MG63 (cell line): ENCODE measurements at regions not wholly inside any gene's neighbourhood (a gene's known extent, or its start where the extent isn't known, plus 50 kb on each side); places are given as distances from the start of the nearest gene placed in this dataset.
"Not testable (repeated sequence)": the region's sequence is repeated elsewhere in the genome, so short reads cannot be mapped to it uniquely, and the experiment has no call there.

ENCODE experiments used
- DNase-seq: peaks from one replicate; pipeline ENCODE4 v3.0.0-alpha.2; 2020
- H3K27me3 ChIP-seq: fragments of 250-450 bp; sonication (Bioruptor Pico); 2 replicates; pipeline ENCODE4 v1.5.1; 2020; ENCODE audit warnings: mild to moderate bottlenecking, moderate library complexity
- H3K36me3 ChIP-seq: fragments of 250-450 bp; sonication (Bioruptor Pico); 2 replicates; pipeline ENCODE4 v1.5.1; 2020; ENCODE audit warnings: mild to moderate bottlenecking, moderate library complexity
- H3K4me3 ChIP-seq: fragments of 250-450 bp; sonication (Bioruptor Pico); 2 replicates; pipeline ENCODE4 v1.5.1; 2020; ENCODE audit warnings: mild to moderate bottlenecking, moderate library complexity
- H3K9me3 ChIP-seq: fragments of 250-450 bp; sonication (Bioruptor Pico); 2 replicates; pipeline ENCODE4 v1.5.1; 2020; ENCODE audit warnings: mild to moderate bottlenecking, moderate library complexity

DNA sequence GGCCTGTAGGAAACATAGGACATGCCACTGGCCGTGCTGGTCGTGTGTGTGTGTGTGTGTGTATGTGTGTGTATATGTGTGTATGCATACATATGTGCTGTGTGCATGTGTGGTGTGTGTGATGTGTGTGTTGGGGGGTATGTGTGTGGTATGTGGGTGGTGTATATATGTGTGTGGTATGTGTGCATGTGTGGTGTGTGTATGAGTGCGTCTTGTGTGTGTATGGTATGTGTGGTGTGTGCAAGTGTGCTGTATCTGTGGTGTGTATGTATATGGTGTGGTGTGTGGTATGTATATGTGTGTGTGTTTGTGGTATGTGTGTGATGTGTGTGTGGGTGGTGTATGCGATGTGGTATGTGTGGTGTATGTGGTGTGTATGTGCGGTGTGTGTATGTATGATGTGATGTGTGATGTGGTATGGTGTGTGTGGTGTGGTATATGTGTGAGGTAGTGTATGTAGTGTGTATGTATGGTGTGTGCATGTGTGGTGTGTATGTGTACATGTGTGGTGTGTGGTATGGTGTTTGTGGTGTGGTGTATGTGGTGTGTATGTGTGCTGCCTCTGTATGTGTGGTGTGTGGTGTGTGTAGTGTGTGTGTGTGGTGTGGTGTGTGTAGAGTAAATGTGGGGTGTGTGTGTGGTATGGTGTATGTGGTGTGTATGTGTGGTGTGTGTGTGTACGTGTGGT lies 120.8 kb upstream of the CACHD1 start:
- H3K27me3 ChIP-seq = no peaks in the 10 kb centered on the region
- no peak overlapping the region for H3K4me3 ChIP-seq
- H3K36me3 ChIP-seq = no peaks in the 10 kb centered on the region
- H3K9me3 ChIP-seq = no peaks in the 10 kb centered on the region
- no peak for DNase-seq

DNA sequence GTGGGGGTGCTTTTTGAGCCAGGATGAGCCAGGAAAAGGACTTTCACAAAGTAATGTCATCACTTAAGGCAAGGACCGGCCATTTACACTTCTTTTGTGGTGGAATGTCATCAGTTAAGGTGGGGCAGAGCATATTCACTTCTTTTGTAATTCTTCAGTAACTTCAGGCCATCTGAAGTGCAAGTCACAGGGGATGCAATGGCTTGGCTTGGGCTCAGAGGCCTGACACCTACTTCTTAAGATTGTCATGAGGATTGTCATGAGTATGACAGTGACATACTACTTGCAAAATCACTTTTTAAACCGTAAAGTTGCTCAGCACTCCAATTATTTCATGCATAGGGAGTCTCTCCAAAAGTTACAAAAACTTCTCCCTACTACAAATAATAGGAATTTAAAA lies 114.4 kb upstream of the CACHD1 start:
- DNase-seq, H3K27me3 ChIP-seq, H3K36me3 ChIP-seq, H3K4me3 ChIP-seq, H3K9me3 ChIP-seq: not testable (repeated sequence)

DNA sequence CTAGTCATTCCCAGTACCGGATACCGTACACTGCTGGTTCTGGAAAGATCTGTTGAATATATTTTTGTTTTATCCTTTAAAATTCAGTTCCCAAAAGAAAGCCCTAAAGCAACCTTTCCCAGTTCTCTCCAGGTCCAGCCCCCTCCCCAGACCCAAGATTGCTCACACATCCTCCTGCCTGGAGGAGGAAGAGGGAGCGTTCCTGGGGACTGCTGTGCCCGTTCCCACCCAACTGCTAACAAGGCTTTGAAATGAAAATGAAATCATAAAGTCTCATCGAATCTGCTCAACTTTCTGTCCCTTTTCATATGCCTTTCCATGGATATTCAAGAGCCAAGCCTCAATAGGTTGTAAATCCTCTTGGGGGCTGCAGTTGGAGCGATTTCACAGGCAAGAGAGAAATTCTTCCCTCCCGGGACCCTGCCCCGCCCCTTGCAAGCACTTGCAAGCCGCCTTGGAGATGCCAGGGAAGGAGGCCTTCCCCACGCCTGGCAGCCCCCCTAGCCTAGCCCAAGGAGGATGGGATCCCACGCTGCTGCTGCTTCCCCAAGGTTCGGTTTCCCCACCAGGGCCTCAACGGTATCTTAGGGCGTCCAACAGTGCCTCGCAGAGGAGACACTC lies 113.2 kb upstream of the CACHD1 start:
- H3K36me3 ChIP-seq = no peaks in the 10 kb centered on the region
- DNase-seq = no peak
- H3K4me3 ChIP-seq = no peak overlapping the region
- no peaks in the 10 kb centered on the region for H3K27me3 ChIP-seq
- no peaks in the 10 kb centered on the region for H3K9me3 ChIP-seq

DNA sequence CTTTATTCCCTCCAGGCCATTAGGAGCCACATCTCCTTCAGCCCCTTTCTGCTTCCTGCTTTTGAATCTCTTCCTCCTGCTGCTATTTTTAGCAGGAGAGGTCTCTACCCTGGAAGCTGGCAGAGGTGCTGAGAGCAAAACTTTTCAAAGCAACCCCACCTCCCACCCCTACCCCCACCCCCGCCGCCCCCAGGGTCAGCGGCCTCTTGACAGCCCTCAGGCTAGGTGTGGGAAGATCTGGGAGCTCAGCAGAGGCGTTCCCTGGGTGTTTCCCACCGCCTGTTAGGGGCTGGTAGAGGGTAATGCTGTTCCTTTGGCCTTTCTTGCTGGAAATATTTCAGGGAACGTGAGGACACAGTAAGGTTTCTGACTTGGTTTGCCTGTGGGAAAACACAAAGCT lies 112.5 kb upstream of the CACHD1 start:
- no peak for DNase-seq
- Histone ChIP-seq H3K9me3 (no peaks in the 10 kb centered on the region), H3K27me3 (no peaks in the 10 kb centered on the region), H3K36me3 (no peaks in the 10 kb centered on the region), H3K4me3 (no peak overlapping the region)

DNA sequence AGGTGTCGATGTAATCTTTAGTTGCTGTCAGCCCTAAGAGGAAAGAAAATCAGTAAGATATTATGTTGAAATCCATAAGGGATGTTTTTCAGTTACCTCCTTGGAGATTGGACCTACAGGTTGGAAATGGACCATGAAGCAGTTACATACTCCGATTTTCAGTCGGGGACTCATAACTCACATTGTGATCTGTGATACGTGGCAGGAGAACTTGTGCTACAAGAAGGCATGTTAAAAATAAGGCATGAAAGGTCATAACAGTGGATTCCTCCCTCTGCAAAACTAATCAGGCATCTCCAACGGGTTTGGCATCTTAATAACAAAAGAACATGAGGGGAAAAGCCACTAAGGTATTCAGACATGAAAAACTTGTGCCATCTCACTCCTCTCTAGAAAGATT lies 111.2 kb upstream of the CACHD1 start:
- no peak for DNase-seq
- Histone ChIP-seq H3K27me3 (no peaks in the 10 kb centered on the region), H3K4me3 (no peak overlapping the region), H3K36me3 (no peaks in the 10 kb centered on the region), H3K9me3 (no peaks in the 10 kb centered on the region)

DNA sequence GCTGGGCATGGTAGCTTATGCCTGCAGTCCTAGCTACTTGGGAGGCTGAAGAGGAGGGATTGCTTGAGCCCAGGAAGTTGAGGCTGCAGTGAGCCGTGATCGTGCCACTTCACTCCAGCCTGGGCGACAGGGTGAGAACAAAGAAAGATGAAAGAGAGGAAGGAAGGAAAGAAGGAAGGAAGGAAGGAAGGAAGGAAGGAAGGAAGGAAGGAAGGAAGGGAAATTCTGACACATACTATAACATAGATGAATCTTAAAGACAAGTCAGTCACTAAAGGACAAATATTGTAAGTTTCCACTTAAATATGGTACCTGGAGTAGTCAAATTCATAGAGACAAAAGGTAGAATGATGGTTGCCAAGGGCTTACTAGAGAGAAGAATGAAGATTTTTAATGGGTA lies 108.0 kb upstream of the CACHD1 start:
- H3K9me3 ChIP-seq = no peaks in the 10 kb centered on the region
- no peak overlapping the region for H3K4me3 ChIP-seq
- H3K27me3 ChIP-seq = no peaks in the 10 kb centered on the region
- DNase-seq = no peak
- H3K36me3 ChIP-seq = no peaks in the 10 kb centered on the region

DNA sequence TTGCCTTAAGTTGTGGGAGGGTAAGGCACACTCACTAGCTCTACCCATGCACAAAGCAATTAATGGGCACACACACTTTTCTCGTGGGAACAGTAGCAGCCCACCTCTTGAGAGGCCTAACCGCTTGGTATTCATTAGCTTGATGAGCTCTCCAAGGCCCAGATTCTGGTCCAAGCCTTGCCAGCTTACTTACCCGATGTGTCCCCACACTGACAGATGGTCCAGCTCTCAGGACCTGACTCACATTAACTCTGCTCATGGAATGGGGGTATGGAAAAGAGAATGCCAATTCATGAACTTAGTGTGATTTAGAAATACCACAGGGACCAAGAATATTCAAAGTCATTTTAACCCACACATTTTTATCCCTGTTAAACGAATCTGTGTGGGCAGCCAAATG lies 106.8 kb upstream of the CACHD1 start:
- H3K27me3 ChIP-seq = no peaks in the 10 kb centered on the region
- H3K36me3 ChIP-seq = no peaks in the 10 kb centered on the region
- H3K4me3 ChIP-seq = no peak overlapping the region
- H3K9me3 ChIP-seq = no peaks in the 10 kb centered on the region
- no peak for DNase-seq

DNA sequence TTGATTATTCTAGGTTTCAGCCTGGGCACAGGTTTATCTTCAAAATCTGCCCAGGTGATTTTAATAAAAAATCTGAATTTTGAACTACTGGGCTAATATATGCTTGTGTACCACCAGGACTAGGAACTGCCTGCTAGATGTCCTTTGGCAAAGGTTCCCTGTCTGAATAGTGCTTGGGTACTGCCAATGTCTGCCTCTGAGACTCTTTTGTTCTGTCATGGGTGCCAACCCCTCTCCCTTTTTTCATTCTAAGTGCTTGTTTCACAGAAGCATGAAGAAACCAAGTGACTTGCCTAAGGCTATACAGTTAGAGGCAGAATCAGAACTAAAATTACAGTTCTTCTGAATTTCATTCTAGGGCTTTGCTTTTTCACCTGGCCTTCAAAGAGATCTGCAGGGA lies 106.3 kb upstream of the CACHD1 start:
- Histone ChIP-seq H3K9me3 (no peaks in the 10 kb centered on the region), H3K4me3 (no peak overlapping the region), H3K36me3 (no peaks in the 10 kb centered on the region), H3K27me3 (no peaks in the 10 kb centered on the region)
- DNase-seq = no peak

DNA sequence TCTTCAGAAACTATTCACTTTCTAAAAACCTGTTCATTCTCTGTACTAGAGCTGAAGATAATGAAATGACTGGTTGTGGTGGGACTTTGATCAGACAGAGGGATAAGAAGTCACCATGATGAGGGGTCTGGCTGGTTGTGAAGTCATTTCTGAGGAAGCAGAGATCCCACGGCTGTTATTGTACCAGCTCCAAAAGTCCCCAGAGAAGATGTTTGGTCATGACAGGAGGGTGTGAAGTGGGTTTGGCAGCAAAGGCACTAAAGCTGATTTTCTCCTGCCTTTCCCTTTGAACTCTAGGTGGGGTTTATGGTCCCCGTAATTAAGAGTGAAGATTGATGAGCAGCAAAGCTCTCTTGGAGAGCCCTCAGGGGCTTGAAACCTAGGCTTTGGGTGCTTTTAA lies 103.1 kb upstream of the CACHD1 start:
- H3K36me3 ChIP-seq = no peaks in the 10 kb centered on the region
- no peaks in the 10 kb centered on the region for H3K27me3 ChIP-seq
- H3K9me3 ChIP-seq = no peaks in the 10 kb centered on the region
- H3K4me3 ChIP-seq = no peak overlapping the region
- no peak for DNase-seq

DNA sequence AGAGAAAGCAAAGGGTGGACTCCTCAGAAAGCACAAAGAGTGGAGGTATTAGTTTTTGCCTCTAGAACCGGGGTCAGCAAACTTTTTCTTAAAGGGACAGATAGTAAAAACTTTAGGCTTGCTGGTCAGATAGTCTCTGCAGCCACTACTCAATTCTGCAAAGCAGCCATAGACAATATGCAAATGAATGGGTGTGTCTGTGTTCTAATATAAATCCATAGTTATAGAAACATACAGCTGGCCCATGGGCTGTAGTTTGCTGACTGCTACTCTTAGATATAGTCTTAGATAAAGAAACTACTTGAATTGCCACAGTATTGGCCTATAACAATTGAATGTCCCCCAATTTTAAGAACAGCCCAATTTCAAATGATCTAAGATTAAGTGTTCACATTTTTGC lies 101.6 kb upstream of the CACHD1 start:
- no peaks in the 10 kb centered on the region for H3K9me3 ChIP-seq
- no peaks in the 10 kb centered on the region for H3K27me3 ChIP-seq
- H3K36me3 ChIP-seq = no peaks in the 10 kb centered on the region
- H3K4me3 ChIP-seq = no peak overlapping the region
- DNase-seq = no peak

DNA sequence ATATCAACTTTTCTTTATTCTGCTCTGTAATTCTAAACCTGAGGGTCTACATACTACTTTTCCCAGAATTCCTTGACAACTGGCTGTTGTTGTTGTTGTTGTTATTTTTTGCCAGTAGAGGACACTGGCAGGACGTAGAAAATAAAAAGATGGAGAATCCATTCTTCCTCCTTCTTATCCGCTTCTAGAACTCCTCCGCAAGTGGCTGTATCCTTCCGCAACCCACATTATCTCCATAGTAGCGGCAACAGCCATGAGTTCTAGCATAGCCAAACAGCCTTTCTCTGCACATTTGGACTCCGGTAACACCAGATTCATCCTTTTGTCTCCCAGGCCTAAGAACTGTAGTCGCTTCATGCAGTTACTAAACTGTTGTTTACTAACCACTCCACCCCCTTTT lies 91.1 kb upstream of the CACHD1 start:
- no peaks in the 10 kb centered on the region for H3K36me3 ChIP-seq
- H3K4me3 ChIP-seq = no peak overlapping the region
- DNase-seq = no peak
- no peaks in the 10 kb centered on the region; the same call in 1 of the 2 replicates for H3K27me3 ChIP-seq
- no peaks in the 10 kb centered on the region for H3K9me3 ChIP-seq

DNA sequence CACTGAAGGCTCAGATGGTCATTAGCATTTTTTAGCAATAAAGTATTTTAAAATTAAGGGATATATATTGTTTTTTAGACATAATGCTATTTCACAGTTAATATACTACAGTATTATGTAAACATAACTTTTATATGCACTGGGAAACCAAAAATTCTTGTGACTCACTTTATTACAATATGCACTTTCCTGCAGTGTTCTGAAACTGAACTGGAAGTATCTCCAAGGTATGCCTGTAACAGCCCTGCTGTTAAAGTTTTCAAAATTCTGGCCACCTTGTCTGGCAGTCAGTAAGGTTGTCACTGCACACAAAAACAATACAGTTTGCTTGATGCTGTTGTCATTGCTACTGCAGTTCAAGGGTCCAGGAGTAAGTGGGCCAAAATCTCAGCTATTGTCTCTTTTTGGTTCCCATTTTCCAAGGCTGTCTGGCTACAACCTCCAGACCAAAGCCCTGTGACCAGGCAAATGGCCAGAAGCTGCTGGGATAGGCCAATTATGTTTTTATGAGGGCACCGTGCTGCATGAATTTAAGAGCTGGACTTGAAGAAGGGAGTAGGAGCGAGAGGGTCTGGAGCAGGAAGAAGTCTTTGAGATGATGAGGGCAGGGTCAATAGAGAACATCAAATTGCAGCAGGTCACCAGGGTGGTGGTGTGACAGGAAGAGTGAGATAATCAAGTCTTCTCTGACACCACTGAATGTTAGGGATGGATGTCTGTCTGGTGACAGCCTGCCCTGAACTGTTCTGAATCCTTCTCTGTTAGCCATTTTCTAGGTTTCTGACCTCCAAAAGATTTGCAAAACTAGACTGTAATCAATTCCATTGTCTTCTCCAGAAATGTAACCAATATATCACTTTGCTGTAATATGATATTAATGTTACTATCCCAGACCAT lies 82.3 kb upstream of the CACHD1 start:
- no peaks in the 10 kb centered on the region for H3K27me3 ChIP-seq
- H3K4me3 ChIP-seq = no peak overlapping the region
- H3K9me3 ChIP-seq = no peaks in the 10 kb centered on the region
- peak; percentile 9 for DNase-seq
- H3K36me3 ChIP-seq = no peaks in the 10 kb centered on the region

DNA sequence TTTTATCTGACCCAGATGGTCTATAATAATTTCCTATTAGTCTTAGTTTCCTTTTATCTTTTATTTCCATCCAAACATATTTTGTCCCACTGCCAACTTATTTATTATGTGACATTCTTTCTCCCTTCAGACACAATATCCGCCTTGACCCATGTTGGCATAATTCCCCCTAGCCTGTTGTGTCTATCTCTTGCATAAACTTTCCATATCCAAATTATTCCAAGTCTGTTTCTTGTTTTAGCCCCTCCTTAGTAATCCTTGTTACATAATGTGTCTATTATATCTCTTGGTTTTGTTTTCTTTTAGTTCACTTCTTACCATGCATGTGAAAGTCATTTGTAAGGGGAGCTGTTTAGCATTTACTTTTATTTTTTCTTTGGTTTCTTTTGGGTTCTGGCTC lies 81.6 kb upstream of the CACHD1 start:
- Histone ChIP-seq H3K9me3 (no peaks in the 10 kb centered on the region), H3K4me3 (no peak overlapping the region), H3K27me3 (no peaks in the 10 kb centered on the region), H3K36me3 (no peaks in the 10 kb centered on the region)
- no peak for DNase-seq

DNA sequence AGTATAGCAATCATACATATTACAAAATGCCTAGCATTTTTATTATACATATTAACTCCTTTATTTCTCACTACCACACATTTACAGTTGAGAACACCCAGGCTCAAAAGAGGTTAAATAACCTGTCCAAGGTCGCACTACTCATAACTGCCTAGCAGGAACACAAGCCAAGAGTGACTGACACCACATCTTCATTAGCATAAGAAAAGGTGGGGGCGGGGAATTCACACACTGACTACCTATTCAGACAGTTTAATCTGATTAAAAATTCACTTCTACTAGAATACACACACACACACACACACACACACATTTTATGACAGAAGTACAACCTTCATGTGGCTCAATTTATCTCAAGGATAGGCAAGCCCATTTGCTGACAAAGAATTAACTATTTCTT lies 77.8 kb upstream of the CACHD1 start:
- Histone ChIP-seq H3K9me3 (no peaks in the 10 kb centered on the region), H3K27me3 (no peaks in the 10 kb centered on the region), H3K36me3 (no peaks in the 10 kb centered on the region), H3K4me3 (no peak overlapping the region)
- no peak for DNase-seq

DNA sequence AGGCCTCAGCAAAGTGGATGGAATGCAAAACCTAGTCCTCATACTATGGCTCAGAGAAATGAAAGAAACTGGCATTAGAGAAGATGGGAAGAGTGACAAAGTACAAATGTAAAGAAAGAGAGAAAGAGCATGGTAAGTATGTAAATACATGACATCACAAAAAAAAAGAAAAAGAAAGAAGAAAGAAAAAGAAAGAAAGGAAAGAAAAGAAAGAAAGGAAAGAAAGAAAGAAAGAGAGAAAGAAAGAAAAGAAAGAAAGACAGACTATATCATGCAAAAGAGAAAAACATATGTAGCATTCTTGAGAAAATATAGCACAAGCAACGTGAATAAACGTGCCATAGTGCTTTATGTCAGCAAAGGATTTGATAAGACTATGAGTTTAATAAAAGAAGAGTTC lies 76.1 kb upstream of the CACHD1 start:
- Histone ChIP-seq H3K36me3 (no peaks in the 10 kb centered on the region), H3K4me3 (no peak overlapping the region), H3K27me3 (no peaks in the 10 kb centered on the region), H3K9me3 (no peaks in the 10 kb centered on the region)
- no peak for DNase-seq

DNA sequence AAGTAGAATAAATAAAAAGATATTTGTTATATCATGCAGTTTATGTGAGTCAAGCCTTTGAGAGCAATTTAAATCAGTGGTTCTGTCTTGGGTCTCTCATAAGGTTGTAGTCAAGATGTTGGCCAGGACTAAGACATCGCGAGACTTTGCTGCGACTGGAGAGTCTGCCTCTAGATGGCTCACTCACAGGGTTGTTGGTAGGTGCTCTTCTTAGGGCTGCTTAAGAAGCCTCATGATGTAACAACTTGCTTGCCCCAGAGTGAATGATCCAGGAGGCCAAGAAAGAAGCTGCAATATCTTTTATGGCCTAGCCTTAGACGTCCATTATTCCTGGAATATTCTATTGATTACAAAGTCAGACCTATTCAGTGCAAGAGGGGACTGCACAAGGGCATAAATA lies 73.1 kb upstream of the CACHD1 start:
- Histone ChIP-seq H3K27me3 (no peaks in the 10 kb centered on the region), H3K4me3 (no peak overlapping the region), H3K36me3 (no peaks in the 10 kb centered on the region), H3K9me3 (no peaks in the 10 kb centered on the region)
- DNase-seq = no peak

DNA sequence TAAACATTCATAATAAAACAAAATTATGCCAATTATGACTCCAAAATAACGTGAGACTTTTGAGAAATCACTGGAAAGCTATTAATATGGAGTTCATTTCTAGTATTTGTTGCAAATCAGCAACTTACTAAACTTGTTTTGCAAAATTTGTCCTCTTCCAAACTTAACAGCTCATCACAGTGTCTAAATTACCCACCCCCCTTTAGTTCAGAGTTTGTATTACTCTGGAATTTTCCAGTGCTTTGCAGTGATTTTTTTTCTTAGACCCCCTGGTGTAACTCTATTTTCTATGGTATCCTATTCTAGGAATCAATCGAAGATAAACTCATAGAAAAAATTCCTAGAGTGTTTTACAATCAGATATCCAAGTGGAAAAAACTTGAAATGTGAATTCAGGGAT lies 72.4 kb upstream of the CACHD1 start:
- no peaks in the 10 kb centered on the region for H3K27me3 ChIP-seq
- H3K4me3 ChIP-seq = no peak overlapping the region
- DNase-seq = no peak
- H3K9me3 ChIP-seq = no peaks in the 10 kb centered on the region
- no peaks in the 10 kb centered on the region for H3K36me3 ChIP-seq

DNA sequence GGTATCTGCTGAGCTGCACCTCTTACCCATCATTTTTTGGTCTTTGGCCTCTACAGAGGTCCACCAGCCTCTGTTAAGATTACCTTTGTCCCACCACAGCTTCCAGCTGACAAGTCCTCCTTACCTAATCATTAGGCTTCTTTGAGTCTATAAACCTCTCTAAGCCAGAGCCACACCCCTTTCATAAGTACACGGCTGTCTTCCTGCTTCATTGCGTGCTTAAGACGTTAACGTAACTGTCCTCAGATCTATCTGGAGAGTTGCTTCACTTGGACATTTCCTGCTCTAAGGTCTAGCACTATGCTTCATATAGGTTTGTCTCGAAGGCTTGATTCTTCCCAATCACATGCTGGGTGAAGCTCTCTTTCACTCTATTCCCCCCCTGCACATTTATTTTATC lies 71.0 kb upstream of the CACHD1 start:
- H3K36me3 ChIP-seq = no peaks in the 10 kb centered on the region
- H3K9me3 ChIP-seq = no peaks in the 10 kb centered on the region
- no peaks in the 10 kb centered on the region for H3K27me3 ChIP-seq
- no peak for DNase-seq
- H3K4me3 ChIP-seq = no peak overlapping the region
